Mesenchymal stem cell (in vitro differentiated cells and primary cell): ENCODE measurements at regions not wholly inside any gene's neighbourhood (a gene's known extent, or its start where the extent isn't known, plus 50 kb on each side); places are given as distances from the start of the nearest gene placed in this dataset.
"Not testable (repeated sequence)": the region's sequence is repeated elsewhere in the genome, so short reads cannot be mapped to it uniquely, and the experiment has no call there.

Experiments
- DNase-seq: peaks from one replicate; pipeline ENCODE4 v3.0.0-alpha.2; 2013
- H2AFZ ChIP-seq: one replicate; pipeline ENCODE4 v1.6.1; 2013; ENCODE audit warnings: low read depth, mild to moderate bottlenecking, control low read depth, inconsistent platforms, low read length, moderate library complexity
- H2AK5ac ChIP-seq: 2 replicates; pipeline ENCODE4 v1.6.1; 2013; ENCODE audit warnings: low read length, moderate library complexity, mild to moderate bottlenecking, inconsistent platforms; ENCODE audit not compliant: severe bottlenecking
- H2BK120ac ChIP-seq: one replicate; pipeline ENCODE4 v1.6.1; 2013; ENCODE audit warnings: low read depth, mild to moderate bottlenecking, inconsistent platforms, low read length, moderate library complexity
- H2BK12ac ChIP-seq, 2 experiments: one replicate each; pipeline ENCODE4 v1.6.1; 2013; ENCODE audit warnings: inconsistent platforms in 2 of 2, low read length in 2 of 2, mild to moderate bottlenecking in 2 of 2, moderate library complexity in 2 of 2, control low read depth in 1 of 2
- H2BK15ac ChIP-seq: one replicate; pipeline ENCODE4 v1.6.1; 2013; ENCODE audit warnings: mild to moderate bottlenecking, low read depth, inconsistent platforms; ENCODE audit not compliant: poor library complexity, severe bottlenecking
- H2BK5ac ChIP-seq: 2 replicates; pipeline ENCODE4 v1.6.1; 2013; ENCODE audit warnings: low read depth, mild to moderate bottlenecking, low read length, control low read depth, inconsistent platforms; ENCODE audit not compliant: poor library complexity, severe bottlenecking
- H3K14ac ChIP-seq, 2 experiments: one replicate each; pipeline ENCODE4 v1.6.1; 2013; ENCODE audit warnings: inconsistent platforms in 2 of 2, low read length in 2 of 2, control low read depth in 1 of 2, mild to moderate bottlenecking in 1 of 2, moderate library complexity in 1 of 2
- H3K18ac ChIP-seq, 2 experiments: one replicate each; pipeline ENCODE4 v1.6.1; 2013; ENCODE audit warnings: inconsistent platforms in 2 of 2, low read length in 2 of 2, control low read depth in 1 of 2, low read depth in 1 of 2, mild to moderate bottlenecking in 1 of 2
- H3K23ac ChIP-seq, 2 experiments: one replicate each; pipeline ENCODE4 v1.6.1; 2013; ENCODE audit warnings: inconsistent platforms in 2 of 2, low read length in 2 of 2, mild to moderate bottlenecking in 2 of 2, moderate library complexity in 2 of 2, control low read depth in 1 of 2
- H3K27ac ChIP-seq: 2 replicates; pipeline ENCODE4 v1.5.1; 2013; ENCODE audit warnings: mild to moderate bottlenecking, moderate library complexity, low read length, control low read depth, inconsistent platforms; ENCODE audit not compliant: poor library complexity, severe bottlenecking
- H3K27me3 ChIP-seq, 2 experiments: 2 replicates each; pipeline versions ENCODE4 v1.6.1 to v1.7.0; 2013; ENCODE audit warnings: low read length in 2 of 2, mild to moderate bottlenecking in 2 of 2, moderate library complexity in 2 of 2, control low read depth in 1 of 2, inconsistent platforms in 1 of 2; ENCODE audit not compliant: control insufficient read depth in 1 of 2, insufficient read depth in 1 of 2
- H3K36me3 ChIP-seq, 2 experiments: 2 replicates each; pipeline versions ENCODE4 v1.6.1 to v1.7.0; 2013; ENCODE audit warnings: low read length in 2 of 2, control low read depth in 1 of 2, inconsistent platforms in 1 of 2, low read depth in 1 of 2, mild to moderate bottlenecking in 1 of 2; ENCODE audit not compliant: insufficient read depth in 2 of 2, control insufficient read depth in 1 of 2
- H3K4ac ChIP-seq, 2 experiments: one replicate each; pipeline ENCODE4 v1.6.1; 2013; ENCODE audit warnings: inconsistent platforms in 2 of 2, low read length in 2 of 2, mild to moderate bottlenecking in 2 of 2, moderate library complexity in 2 of 2, control low read depth in 1 of 2, low read depth in 1 of 2
- H3K4me1 ChIP-seq: 2 replicates; pipeline ENCODE4 v1.6.1; 2013; ENCODE audit warnings: low read depth, low read length, control low read depth; ENCODE audit not compliant: control insufficient read depth, insufficient read depth
- H3K4me2 ChIP-seq: 2 replicates; pipeline ENCODE4 v1.6.1; 2013; ENCODE audit warnings: low read length, mild to moderate bottlenecking, inconsistent platforms; ENCODE audit not compliant: poor library complexity, severe bottlenecking
- H3K4me3 ChIP-seq, 2 experiments: 2 replicates each; pipeline versions ENCODE4 v1.5.1 to v1.7.0; 2013; ENCODE audit warnings: low read length in 2 of 2, mild to moderate bottlenecking in 2 of 2, control low read depth in 1 of 2, low read depth in 1 of 2; ENCODE audit not compliant: insufficient read depth in 1 of 2
- H3K79me1 ChIP-seq: replicated peaks from 2 replicates; pipeline ENCODE4 v1.6.1; 2013; ENCODE audit warnings: mild to moderate bottlenecking, control low read depth, low read length, inconsistent platforms; ENCODE audit not compliant: poor library complexity, severe bottlenecking
- H3K9ac ChIP-seq: 2 replicates; pipeline ENCODE4 v1.7.0; 2013; ENCODE audit warnings: mild to moderate bottlenecking, low read length, moderate library complexity
- H3K9me3 ChIP-seq: 2 replicates; pipeline ENCODE4 v1.7.0; 2013; ENCODE audit warnings: mild to moderate bottlenecking, low read length; ENCODE audit not compliant: control insufficient read depth
- H4K8ac ChIP-seq: one replicate; pipeline ENCODE4 v1.6.1; 2013; ENCODE audit warnings: inconsistent platforms, mild to moderate bottlenecking, low read length, moderate library complexity
- H4K91ac ChIP-seq: one replicate; pipeline ENCODE4 v1.6.1; 2013; ENCODE audit warnings: mild to moderate bottlenecking, low read length, inconsistent platforms
- WGBS: methylation state at CpG from one replicate; pipeline ENCODE4 v1.1.7; 2013; ENCODE audit warnings: mixed read lengths; 5-methylcytosine and 5-hydroxymethylcytosine counted together

- not testable (repeated sequence) for H3K9me3 ChIP-seq, H3K4ac ChIP-seq, H2BK5ac ChIP-seq, H2AK5ac ChIP-seq, H3K14ac ChIP-seq, H4K91ac ChIP-seq, H2AFZ ChIP-seq, H3K4me1 ChIP-seq, H2BK120ac ChIP-seq, H2BK15ac ChIP-seq, H3K18ac ChIP-seq, H3K36me3 ChIP-seq, H3K9ac ChIP-seq, H2BK12ac ChIP-seq, DNase-seq, H3K4me3 ChIP-seq, H3K23ac ChIP-seq, H3K4me2 ChIP-seq, H3K27me3 ChIP-seq, H3K79me1 ChIP-seq, H3K27ac ChIP-seq, H4K8ac ChIP-seq
- 85% methylated on average over 4 of the region's 7 CpGs for WGBS
These were observed 99.2 kb downstream of the SPATA31A6 start for GRCh38 chr9:42282531-42283178.

- H2BK5ac ChIP-seq, H3K36me3 ChIP-seq, H2AK5ac ChIP-seq, H3K27me3 ChIP-seq, H3K4me1 ChIP-seq, H3K14ac ChIP-seq, H3K9me3 ChIP-seq, H2BK120ac ChIP-seq, H3K23ac ChIP-seq, H3K18ac ChIP-seq, H3K4me3 ChIP-seq, H2BK15ac ChIP-seq, DNase-seq, H2AFZ ChIP-seq, H3K27ac ChIP-seq, H3K79me1 ChIP-seq, H3K4me2 ChIP-seq, H4K91ac ChIP-seq, H3K9ac ChIP-seq, H3K4ac ChIP-seq, H4K8ac ChIP-seq, H2BK12ac ChIP-seq: not testable (repeated sequence)
- no CpG with 5 or more reads among the region's 2 CpGs for WGBS
These were observed 99.7 kb downstream of the SPATA31A6 start for GRCh38 chr9:42283179-42283543.

- not testable (repeated sequence) for H3K4ac ChIP-seq, H2BK12ac ChIP-seq, H4K8ac ChIP-seq, H3K14ac ChIP-seq, H2BK5ac ChIP-seq, H3K4me1 ChIP-seq, H3K27ac ChIP-seq, H3K27me3 ChIP-seq, H2AK5ac ChIP-seq, H3K23ac ChIP-seq, DNase-seq, H3K36me3 ChIP-seq, H3K18ac ChIP-seq, H2BK15ac ChIP-seq, H3K79me1 ChIP-seq, H3K9me3 ChIP-seq, H2BK120ac ChIP-seq, H3K4me3 ChIP-seq, H3K9ac ChIP-seq, H4K91ac ChIP-seq, H3K4me2 ChIP-seq, H2AFZ ChIP-seq
- 83% methylated on average over 6 of the region's 7 CpGs for WGBS
These were observed 102.8 kb downstream of the SPATA31A6 start for GRCh38 chr9:42286145-42286845.

GRCh38 chr9:42288002-42288864, 104.8 kb downstream of the SPATA31A6 start:
- not testable (repeated sequence) for H3K4ac ChIP-seq, H2AFZ ChIP-seq, H3K9ac ChIP-seq, H3K79me1 ChIP-seq, H3K27me3 ChIP-seq, H2BK15ac ChIP-seq, H3K9me3 ChIP-seq, H2BK5ac ChIP-seq, H3K36me3 ChIP-seq, DNase-seq, H3K27ac ChIP-seq, H2BK120ac ChIP-seq, H4K91ac ChIP-seq, H3K4me1 ChIP-seq, H2AK5ac ChIP-seq, H3K14ac ChIP-seq, H3K18ac ChIP-seq, H3K4me2 ChIP-seq, H3K4me3 ChIP-seq, H4K8ac ChIP-seq, H3K23ac ChIP-seq, H2BK12ac ChIP-seq
- WGBS: 95% methylated on average over 43 of the region's 51 CpGs
